Activated T-helper 17 cell treated with anti-CD3 and anti-CD28 coated beads, Interleukin-2, amount 50 U/mL, for 72 hours (primary cell): ENCODE measurements at regions not wholly inside any gene's neighbourhood (a gene's known extent, or its start where the extent isn't known, plus 50 kb on each side); places are given as distances from the start of the nearest gene placed in this dataset.

Source experiments
- ATAC-seq: fragments of 150-1000 bp; cut with Tn5 transposase; replicated peaks from 2 replicates; pipeline ENCODE4 v1.10.0; 2021; ENCODE audit warnings: mild to moderate bottlenecking, moderate library complexity
- H3K27ac Mint-ChIP-seq: one replicate; pipeline ENCODE4 v1.8.0; 2022; ENCODE audit warnings: mixed read lengths
- H3K27me3 Mint-ChIP-seq: one replicate; pipeline ENCODE4 v1.8.0; 2022; ENCODE audit warnings: mixed read lengths
- H3K36me3 Mint-ChIP-seq: one replicate; pipeline ENCODE4 v1.8.0; 2022; ENCODE audit warnings: low read depth, mild to moderate bottlenecking, mixed read lengths
- H3K4me1 Mint-ChIP-seq: one replicate; pipeline ENCODE4 v1.8.0; 2022; ENCODE audit warnings: mixed read lengths
- H3K4me3 Mint-ChIP-seq: one replicate; pipeline ENCODE4 v1.8.0; 2022; ENCODE audit warnings: mild to moderate bottlenecking, mixed read lengths
- H3K9me3 Mint-ChIP-seq: one replicate; pipeline ENCODE4 v1.8.0; 2022; ENCODE audit warnings: mixed read lengths

DNA sequence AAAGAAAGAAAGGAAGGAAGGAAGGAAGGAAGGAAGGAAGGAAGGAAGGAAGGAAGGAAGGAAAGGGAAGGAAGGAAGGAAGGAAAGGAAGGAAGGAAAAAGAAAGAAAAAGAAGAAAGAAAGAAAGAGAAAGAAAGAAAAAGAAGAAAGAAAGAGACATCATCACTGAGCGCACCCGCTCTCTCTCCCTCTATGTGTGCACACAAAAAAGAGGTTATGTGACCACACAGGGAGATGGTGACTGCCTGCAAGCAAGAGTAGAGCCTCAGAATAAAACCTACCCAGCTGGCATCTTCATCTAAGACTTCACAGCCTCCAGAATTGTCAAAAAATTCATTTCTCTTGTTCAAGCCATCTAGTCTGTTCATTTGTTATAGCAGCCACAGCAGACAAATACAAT is 1307.4 kb upstream of the ACVR2A start:
- Mint-ChIP-seq H3K27ac (no peak overlapping the region), H3K36me3 (no peaks in the 10 kb centered on the region), H3K4me1 (no peaks in the 10 kb centered on the region), H3K4me3 (no peak overlapping the region), H3K9me3 (peaks cover 4% of the 10 kb centered on the region), H3K27me3 (no peaks in the 10 kb centered on the region)
- ATAC-seq: no peak

DNA sequence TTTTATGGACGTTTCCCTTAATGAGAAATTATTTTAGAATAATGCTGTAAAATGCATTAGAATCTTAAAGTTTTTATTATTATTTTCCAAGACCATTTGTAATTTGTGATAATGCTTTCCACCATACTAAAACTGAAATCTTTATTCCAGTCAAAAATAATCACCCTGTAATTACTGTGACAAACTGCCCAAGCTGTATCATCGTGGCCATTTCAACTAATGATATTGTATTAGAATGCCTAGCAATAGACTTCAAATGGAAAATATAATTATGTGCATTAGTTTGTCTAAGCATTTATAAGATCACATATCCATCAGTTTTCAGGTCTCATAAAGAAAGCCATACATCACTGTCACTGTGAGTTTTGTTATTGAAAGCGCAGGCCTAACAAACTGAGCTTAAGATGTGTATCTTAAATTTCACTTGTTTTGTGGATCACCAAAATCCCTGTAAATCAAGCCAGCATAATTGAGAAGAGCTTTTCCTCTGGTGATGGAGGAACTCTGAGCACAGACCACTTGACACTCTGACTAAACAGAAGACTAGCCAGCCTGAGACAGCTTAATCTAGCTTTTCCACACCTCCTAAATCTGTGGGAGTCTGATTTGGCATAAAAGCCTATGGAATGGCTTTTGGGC is 1312.2 kb upstream of the ACVR2A start:
- H3K4me1 Mint-ChIP-seq: no peaks in the 10 kb centered on the region
- H3K36me3 Mint-ChIP-seq: no peaks in the 10 kb centered on the region
- no peaks in the 10 kb centered on the region for H3K27me3 Mint-ChIP-seq
- no peak for ATAC-seq
- H3K4me3 Mint-ChIP-seq: no peak overlapping the region
- H3K9me3 Mint-ChIP-seq: peaks cover 4% of the 10 kb centered on the region
- H3K27ac Mint-ChIP-seq: no peak overlapping the region

DNA sequence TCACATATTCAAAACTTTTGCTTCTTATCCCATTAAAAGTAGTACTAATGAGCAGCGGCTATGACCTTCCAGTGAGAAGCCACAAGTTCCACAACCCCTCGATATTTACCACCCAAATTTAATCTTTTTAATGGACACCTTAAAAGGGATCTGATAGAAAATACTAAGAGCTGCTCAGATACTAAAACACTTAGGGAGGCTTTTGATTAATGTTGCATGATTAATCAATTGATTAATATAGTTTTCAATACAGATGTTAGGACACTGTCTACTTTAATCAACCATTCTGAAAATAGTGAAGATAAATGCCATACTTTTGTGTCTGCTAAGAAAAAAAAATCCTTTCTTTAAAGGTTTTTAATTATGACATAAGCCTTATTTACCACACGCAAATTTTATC is 1312.8 kb upstream of the ACVR2A start:
- H3K4me3 Mint-ChIP-seq: no peak overlapping the region
- no peaks in the 10 kb centered on the region for H3K27me3 Mint-ChIP-seq
- H3K27ac Mint-ChIP-seq: no peak overlapping the region
- peaks cover 4% of the 10 kb centered on the region for H3K9me3 Mint-ChIP-seq
- no peaks in the 10 kb centered on the region for H3K36me3 Mint-ChIP-seq
- ATAC-seq: no peak
- H3K4me1 Mint-ChIP-seq: no peaks in the 10 kb centered on the region

DNA sequence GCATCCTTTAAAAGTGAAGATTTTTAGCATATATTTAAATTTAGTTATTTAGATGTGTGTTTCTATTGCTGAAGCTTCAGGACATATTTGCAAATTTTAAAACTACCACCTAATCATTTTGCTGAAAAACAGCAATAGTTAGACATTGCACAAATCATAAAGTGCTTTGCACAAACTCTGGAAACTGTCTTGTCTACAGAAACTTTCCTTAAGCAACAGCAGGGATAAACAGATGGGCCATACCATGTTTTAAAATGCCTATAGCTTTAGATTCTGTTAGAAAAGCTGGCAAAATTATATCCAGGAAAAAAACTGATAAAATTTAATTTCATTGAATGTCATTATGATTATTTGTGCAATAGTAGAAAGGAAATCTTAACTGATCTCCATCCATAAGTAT is 1313.9 kb upstream of the ACVR2A start:
- no peaks in the 10 kb centered on the region for H3K27me3 Mint-ChIP-seq
- H3K27ac Mint-ChIP-seq: no peak overlapping the region
- no peak overlapping the region for H3K4me3 Mint-ChIP-seq
- no peak for ATAC-seq
- no peaks in the 10 kb centered on the region for H3K36me3 Mint-ChIP-seq
- H3K4me1 Mint-ChIP-seq: no peaks in the 10 kb centered on the region
- H3K9me3 Mint-ChIP-seq: no peaks in the 10 kb centered on the region

DNA sequence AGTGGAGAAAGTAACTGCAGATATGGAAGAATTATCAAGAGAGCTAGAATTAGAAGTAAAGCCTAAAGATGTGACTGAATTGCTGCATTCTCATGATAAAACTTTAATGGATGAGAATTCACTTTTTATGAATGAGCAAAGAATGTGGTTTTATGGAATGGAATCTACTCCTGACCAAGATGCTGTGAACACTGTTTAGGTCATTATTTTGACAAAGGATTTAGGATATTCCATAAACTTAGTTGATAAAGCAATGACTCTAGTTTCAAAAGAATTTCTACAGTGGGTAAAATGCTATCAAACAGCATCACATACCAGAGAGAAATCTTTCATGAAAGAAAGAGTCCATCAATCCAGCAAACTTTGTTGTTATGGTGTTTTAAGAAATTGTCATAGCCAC is 1317.7 kb upstream of the ACVR2A start:
- H3K4me3 Mint-ChIP-seq: no peak overlapping the region
- H3K36me3 Mint-ChIP-seq: no peaks in the 10 kb centered on the region
- no peaks in the 10 kb centered on the region for H3K4me1 Mint-ChIP-seq
- H3K27ac Mint-ChIP-seq: no peak overlapping the region
- no peaks in the 10 kb centered on the region for H3K27me3 Mint-ChIP-seq
- ATAC-seq: no peak
- no peaks in the 10 kb centered on the region for H3K9me3 Mint-ChIP-seq

DNA sequence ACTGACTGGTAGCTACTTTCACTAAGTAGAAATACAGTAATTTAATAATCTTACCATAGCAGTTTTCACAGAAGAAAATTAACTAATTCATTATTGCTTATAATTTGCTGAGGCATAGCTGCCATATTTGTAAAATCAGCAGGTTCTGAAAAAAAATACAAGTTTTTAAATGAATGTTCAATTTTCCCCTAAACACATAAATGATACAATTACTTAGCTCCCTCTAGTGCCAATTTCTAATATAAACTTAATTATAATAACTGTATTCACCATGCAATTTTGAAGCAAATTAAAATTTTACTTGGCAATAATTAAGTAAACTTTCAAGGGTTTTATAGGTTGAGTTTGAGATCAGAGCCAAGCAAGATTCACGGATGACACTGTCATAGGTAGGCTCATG is 1321.6 kb upstream of the ACVR2A start:
- Mint-ChIP-seq H3K9me3 (no peaks in the 10 kb centered on the region), H3K27ac (no peak overlapping the region), H3K27me3 (no peaks in the 10 kb centered on the region), H3K36me3 (no peaks in the 10 kb centered on the region), H3K4me1 (no peaks in the 10 kb centered on the region), H3K4me3 (no peak overlapping the region)
- ATAC-seq: no peak

DNA sequence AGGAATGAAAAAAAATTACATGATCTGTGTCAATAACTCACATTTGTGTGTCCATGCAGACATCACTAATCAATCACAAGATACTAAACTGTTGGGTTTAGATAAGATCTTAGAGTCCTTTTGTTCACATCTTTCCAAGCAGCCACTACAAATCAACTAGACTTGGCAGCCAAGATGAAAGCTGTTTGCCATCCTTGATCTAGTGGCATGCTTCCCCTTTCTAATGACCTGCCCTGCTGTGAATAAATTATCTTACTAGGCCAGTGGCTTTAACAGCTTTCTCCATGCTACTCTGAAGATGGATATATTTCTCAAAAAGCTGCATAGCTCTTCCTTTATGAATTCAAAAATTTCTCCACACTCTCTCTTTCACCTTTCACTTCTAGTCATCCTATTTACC is 1338.0 kb upstream of the ACVR2A start:
- Mint-ChIP-seq H3K4me1 (no peaks in the 10 kb centered on the region), H3K27ac (no peak overlapping the region), H3K36me3 (no peaks in the 10 kb centered on the region), H3K4me3 (no peak overlapping the region), H3K27me3 (no peaks in the 10 kb centered on the region), H3K9me3 (peaks cover 8% of the 10 kb centered on the region)
- no peak for ATAC-seq

DNA sequence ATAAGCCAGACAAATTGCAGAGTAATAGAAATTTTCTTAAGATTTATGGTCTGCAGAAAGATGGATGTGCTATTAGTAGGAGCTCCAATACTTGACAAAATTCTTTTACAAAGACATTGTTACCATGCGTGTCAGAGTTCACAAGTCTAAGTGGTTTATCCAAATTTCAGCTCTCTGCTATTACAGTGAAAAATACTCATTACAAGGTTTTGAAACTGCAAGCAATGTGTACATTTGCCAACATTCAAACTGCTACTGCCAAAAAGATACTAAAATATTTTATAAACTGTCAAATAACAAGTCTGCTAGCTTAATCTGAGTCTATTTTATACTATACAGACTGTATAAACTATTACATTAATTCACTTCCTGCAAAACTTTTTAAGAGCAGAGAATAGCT is 1341.5 kb upstream of the ACVR2A start:
- no peak for ATAC-seq
- H3K4me1 Mint-ChIP-seq: no peaks in the 10 kb centered on the region
- H3K4me3 Mint-ChIP-seq: no peak overlapping the region
- no peak overlapping the region for H3K27ac Mint-ChIP-seq
- peaks cover 8% of the 10 kb centered on the region for H3K9me3 Mint-ChIP-seq
- H3K36me3 Mint-ChIP-seq: no peaks in the 10 kb centered on the region
- H3K27me3 Mint-ChIP-seq: no peaks in the 10 kb centered on the region

DNA sequence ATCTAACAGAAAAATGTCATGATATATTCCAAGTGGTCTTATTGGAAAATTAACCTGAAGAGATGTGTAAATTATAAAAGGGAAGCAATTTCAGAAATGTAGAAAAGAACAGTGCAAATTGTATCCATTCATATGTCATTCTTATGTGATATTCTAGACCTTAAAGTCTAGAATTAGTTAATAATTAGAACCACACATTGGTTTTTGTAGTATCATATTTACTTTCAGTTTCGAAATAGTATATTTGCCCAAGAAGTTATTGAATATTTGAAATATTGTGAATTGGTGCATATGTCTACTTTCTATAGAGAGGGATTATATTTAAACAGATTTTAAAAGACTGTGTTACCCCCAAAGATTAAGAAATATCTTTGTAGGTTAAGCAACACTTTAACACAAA is 1348.6 kb upstream of the ACVR2A start:
- Mint-ChIP-seq H3K27me3 (no peaks in the 10 kb centered on the region), H3K4me1 (no peaks in the 10 kb centered on the region), H3K36me3 (no peaks in the 10 kb centered on the region), H3K27ac (no peak overlapping the region), H3K9me3 (peaks cover 5% of the 10 kb centered on the region), H3K4me3 (no peak overlapping the region)
- no peak for ATAC-seq

DNA sequence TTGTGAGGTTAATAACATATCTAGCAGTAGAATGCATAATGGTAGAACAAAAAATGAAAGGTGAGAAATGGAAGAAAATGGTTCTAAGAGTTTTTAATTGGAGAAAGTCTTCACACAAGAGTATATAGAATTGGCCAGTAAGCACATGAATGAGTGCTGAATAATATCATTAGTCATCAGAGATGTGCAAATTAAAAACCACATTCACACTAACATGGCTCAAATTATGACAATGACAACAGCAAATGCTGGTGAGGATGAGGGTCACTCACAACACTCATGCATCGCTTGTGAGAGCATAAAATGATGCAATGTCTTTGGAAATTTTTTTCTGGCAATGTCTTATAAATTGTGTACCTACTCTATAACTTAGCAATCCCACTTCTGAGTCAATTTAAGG is 1355.4 kb upstream of the ACVR2A start:
- no peak for ATAC-seq
- peaks cover 5% of the 10 kb centered on the region for H3K9me3 Mint-ChIP-seq
- H3K4me1 Mint-ChIP-seq: no peaks in the 10 kb centered on the region
- no peaks in the 10 kb centered on the region for H3K27me3 Mint-ChIP-seq
- no peaks in the 10 kb centered on the region for H3K36me3 Mint-ChIP-seq
- H3K4me3 Mint-ChIP-seq: no peak overlapping the region
- no peak overlapping the region for H3K27ac Mint-ChIP-seq

DNA sequence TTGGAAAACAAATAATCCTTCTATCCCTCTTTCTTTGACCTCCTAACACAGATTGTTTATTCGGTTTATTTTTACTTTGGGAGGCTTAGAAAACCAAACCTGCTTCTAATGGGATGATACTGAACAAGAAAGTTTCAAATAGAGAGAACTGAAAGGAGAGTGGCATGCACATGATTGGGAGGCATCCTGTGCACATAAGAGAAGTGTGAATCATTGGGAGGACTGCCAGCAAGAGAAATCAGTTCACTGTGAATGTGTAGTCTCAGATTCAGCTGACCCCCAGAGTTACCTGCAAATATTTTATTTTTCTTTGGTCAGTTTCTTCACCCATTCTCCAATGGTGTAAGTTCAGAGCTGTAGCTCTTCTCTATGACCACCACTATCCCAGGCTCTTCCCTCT is 1363.2 kb upstream of the ACVR2A start:
- Mint-ChIP-seq H3K9me3 (no peaks in the 10 kb centered on the region), H3K36me3 (no peaks in the 10 kb centered on the region), H3K4me1 (no peaks in the 10 kb centered on the region), H3K27ac (no peak overlapping the region), H3K27me3 (no peaks in the 10 kb centered on the region), H3K4me3 (no peak overlapping the region)
- ATAC-seq: no peak

DNA sequence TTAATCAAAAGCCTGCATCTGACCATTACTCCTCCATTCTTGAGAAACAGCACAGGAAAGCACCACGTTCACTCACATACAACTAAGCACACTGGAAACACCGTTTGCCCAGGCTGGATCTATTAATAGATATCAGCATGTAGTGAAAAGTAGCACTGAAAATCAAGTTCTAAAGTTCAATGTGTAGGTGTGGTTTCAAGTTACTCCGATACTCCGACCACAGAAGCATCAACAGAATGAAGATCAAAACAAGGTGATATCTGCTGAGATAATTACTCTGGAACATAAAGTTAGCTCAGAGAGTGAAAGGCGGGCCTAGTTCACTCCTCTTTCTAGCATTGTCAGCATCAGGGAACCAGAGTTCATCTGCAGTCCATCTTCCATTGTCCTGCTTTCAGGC is 1367.4 kb upstream of the ACVR2A start:
- Mint-ChIP-seq H3K27me3 (no peaks in the 10 kb centered on the region), H3K9me3 (no peaks in the 10 kb centered on the region), H3K27ac (no peak overlapping the region), H3K4me3 (no peak overlapping the region), H3K36me3 (no peaks in the 10 kb centered on the region), H3K4me1 (no peaks in the 10 kb centered on the region)
- ATAC-seq: no peak

DNA sequence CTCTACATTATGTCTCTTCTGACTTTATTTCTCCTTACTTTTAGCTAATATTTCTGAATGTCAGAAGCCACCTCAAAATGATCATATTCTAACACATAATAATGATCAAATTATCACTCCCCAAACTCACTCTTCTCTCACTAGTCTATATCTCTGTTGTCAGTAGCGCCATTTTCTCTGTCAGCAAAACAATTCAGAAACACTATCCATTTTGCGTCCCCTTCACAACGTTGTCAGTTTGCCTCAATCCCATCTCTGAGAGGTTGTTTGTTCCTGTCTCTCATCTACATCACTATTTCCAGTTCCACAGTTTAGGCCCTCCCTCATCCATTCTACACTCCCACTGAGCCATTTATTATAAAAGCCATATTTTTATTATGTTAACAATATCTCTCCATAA is 1376.3 kb upstream of the ACVR2A start:
- no peaks in the 10 kb centered on the region for H3K27me3 Mint-ChIP-seq
- H3K9me3 Mint-ChIP-seq: peaks cover 7% of the 10 kb centered on the region
- no peak overlapping the region for H3K4me3 Mint-ChIP-seq
- ATAC-seq: no peak
- H3K4me1 Mint-ChIP-seq: no peaks in the 10 kb centered on the region
- H3K36me3 Mint-ChIP-seq: no peaks in the 10 kb centered on the region
- no peak overlapping the region for H3K27ac Mint-ChIP-seq

DNA sequence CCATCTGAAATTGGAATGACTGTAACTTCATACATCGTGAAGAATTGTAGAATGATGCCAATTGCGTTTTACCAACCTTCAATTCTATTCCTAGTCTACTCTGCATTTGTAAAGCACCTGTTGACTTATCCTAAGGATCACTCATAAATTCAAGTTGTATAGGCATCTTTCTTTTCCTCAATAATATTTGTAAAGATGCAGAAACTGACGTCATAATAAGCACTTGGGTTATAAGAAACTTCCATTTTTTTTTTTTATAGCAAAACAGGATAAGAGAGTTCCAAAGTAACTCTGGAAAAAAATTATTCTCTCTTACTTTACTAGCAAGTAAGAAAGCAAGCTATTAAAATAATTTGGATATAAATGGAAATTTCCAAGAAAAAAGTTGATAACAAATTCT is 1377.4 kb upstream of the ACVR2A start:
- Mint-ChIP-seq H3K4me3 (no peak overlapping the region), H3K4me1 (no peaks in the 10 kb centered on the region), H3K27ac (no peak overlapping the region), H3K27me3 (no peaks in the 10 kb centered on the region), H3K36me3 (no peaks in the 10 kb centered on the region), H3K9me3 (peaks cover 7% of the 10 kb centered on the region)
- no peak for ATAC-seq

DNA sequence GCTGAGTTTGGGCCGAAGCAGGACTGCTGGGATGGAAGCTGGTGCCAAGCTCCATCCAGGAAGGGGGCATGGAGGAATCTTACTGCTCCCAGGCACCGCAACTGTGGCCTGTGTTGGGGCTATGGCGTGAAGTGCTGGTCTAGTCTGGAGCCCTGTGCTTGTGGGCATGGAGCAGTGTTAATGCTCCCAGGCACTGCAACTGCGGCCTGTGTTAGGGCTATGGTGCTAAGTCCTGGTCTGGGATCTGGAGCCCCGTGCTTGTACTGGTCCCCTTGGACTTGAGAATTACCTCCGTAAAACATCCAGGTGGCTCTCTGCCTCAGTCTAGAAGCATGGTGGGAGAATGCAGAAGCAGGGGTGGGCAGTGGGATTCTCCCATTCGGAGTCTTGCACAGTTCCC is 1379.4 kb upstream of the ACVR2A start:
- no peak for ATAC-seq
- H3K4me1 Mint-ChIP-seq: no peaks in the 10 kb centered on the region

DNA sequence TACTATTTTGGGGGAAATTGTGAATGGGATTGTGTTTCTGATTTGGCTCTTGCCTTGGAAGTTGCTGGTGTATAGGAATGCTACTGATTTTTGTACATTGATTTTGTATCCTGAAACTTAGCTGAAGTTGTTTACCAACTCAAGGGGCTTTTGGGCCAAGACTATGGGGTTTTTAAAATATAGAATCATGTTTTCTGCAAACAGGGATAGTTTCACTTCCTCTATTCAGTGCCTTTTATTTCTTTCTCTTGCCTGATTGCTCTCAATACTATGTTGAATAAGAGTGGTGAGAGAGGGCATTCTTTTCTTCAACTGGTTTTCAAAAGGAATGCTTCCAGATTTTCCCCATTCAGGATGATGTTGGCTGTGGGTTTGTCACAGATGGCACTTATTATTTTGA is 1383.8 kb upstream of the ACVR2A start:
- ATAC-seq: no peak
- peaks cover 15% of the 10 kb centered on the region for H3K9me3 Mint-ChIP-seq
- H3K27me3 Mint-ChIP-seq: no peaks in the 10 kb centered on the region
- no peak overlapping the region for H3K27ac Mint-ChIP-seq
- no peaks in the 10 kb centered on the region for H3K4me1 Mint-ChIP-seq
- H3K4me3 Mint-ChIP-seq: no peak overlapping the region
- no peaks in the 10 kb centered on the region for H3K36me3 Mint-ChIP-seq

More for the DNA sequence above, 1379.4 kb upstream of the ACVR2A start:
- Mint-ChIP-seq H3K4me3 (no peak overlapping the region), H3K27ac (no peak overlapping the region), H3K27me3 (no peaks in the 10 kb centered on the region), H3K9me3 (peaks cover 15% of the 10 kb centered on the region), H3K36me3 (no peaks in the 10 kb centered on the region)
